NCI-H345 treated with DMSO at 0.1 percent for 48 hours (cell line): ENCODE measurements at regions not wholly inside any gene's neighbourhood (a gene's known extent, or its start where the extent isn't known, plus 50 kb on each side); places are given as distances from the start of the nearest gene placed in this dataset.
"Not testable (repeated sequence)": the region's sequence is repeated elsewhere in the genome, so short reads cannot be mapped to it uniquely, and the experiment has no call there.

Experiments
- DNase-seq: peaks from one replicate; lab custom pipeline; 2025; ENCODE audit not compliant: unreplicated experiment; lab: John Stamatoyannopoulos, UW

GRCh38 chr5:172529896-172530295 lies 75.6 kb upstream of the SH3PXD2B start:
- DNase-seq = no peak

GRCh38 chr5:172528440-172528839 lies 74.1 kb upstream of the SH3PXD2B start:
- no peak for DNase-seq

GRCh38 chr5:172527559-172527958 lies 73.2 kb upstream of the SH3PXD2B start:
- DNase-seq = no peak

GRCh38 chr5:172525996-172526360 lies 71.7 kb upstream of the SH3PXD2B start:
- no peak for DNase-seq

GRCh38 chr5:172525307-172525995 lies 71.1 kb upstream of the SH3PXD2B start:
- DNase-seq = no peak

GRCh38 chr5:172524573-172525021 lies 70.3 kb upstream of the SH3PXD2B start:
- no peak for DNase-seq

GRCh38 chr5:172523146-172523745 lies 68.9 kb upstream of the SH3PXD2B start:
- DNase-seq = no peak

- no peak for DNase-seq
These were observed 67.1 kb upstream of the SH3PXD2B start for GRCh38 chr5:172521338-172521932.

- DNase-seq = no peak
These were observed 57.6 kb upstream of the SH3PXD2B start for GRCh38 chr5:172511952-172512351.

GRCh38 chr5:172509405-172509781 lies 55.1 kb upstream of the SH3PXD2B start:
- no peak for DNase-seq

GRCh38 chr5:172508471-172509404 lies 54.4 kb upstream of the SH3PXD2B start:
- DNase-seq = no peak

GRCh38 chr5:172507485-172507884 lies 53.2 kb upstream of the SH3PXD2B start:
- not testable (repeated sequence) for DNase-seq

GRCh38 chr5:172506921-172507320 lies 52.6 kb upstream of the SH3PXD2B start:
- DNase-seq = no peak

- no peak for DNase-seq
These were observed 51.9 kb upstream of the SH3PXD2B start for GRCh38 chr5:172506251-172506650.

GRCh38 chr5:172505845-172506244 lies 51.5 kb upstream of the SH3PXD2B start:
- no peak for DNase-seq

- DNase-seq = no peak
These were observed 51.1 kb upstream of the SH3PXD2B start for GRCh38 chr5:172505403-172505759.

- no peak for DNase-seq
These were observed 50.5 kb upstream of the SH3PXD2B start for GRCh38 chr5:172504701-172505402.

GRCh38 chr5:172503925-172504700 lies 49.8 kb upstream of the SH3PXD2B start:
- DNase-seq = no peak
